D721Med (cell line): ENCODE measurements at regions not wholly inside any gene's neighbourhood (a gene's known extent, or its start where the extent isn't known, plus 50 kb on each side); places are given as distances from the start of the nearest gene placed in this dataset.

Experiments
- DNase-seq: peaks from one replicate; pipeline ENCODE4 v3.0.0; 2011; ENCODE audit warnings: low spot score; ENCODE audit not compliant: insufficient read length
- FAIRE-seq: peaks from 2 replicates; lab custom pipeline; 2011; peaks lifted over from hg19 to GRCh38; lab: Jason Lieb, UNC
- TF ChIP-seq, protein P1 (sequence below): IDR thresholded peaks from 2 replicates; pipeline ENCODE4 v1.5.1; 2012; ENCODE audit warnings: mild to moderate bottlenecking, control low read depth; ENCODE audit not compliant: insufficient read depth; ENCODE audit errors: missing control alignments

- DNase-seq, result no peak
- TF ChIP-seq, protein P1, sequence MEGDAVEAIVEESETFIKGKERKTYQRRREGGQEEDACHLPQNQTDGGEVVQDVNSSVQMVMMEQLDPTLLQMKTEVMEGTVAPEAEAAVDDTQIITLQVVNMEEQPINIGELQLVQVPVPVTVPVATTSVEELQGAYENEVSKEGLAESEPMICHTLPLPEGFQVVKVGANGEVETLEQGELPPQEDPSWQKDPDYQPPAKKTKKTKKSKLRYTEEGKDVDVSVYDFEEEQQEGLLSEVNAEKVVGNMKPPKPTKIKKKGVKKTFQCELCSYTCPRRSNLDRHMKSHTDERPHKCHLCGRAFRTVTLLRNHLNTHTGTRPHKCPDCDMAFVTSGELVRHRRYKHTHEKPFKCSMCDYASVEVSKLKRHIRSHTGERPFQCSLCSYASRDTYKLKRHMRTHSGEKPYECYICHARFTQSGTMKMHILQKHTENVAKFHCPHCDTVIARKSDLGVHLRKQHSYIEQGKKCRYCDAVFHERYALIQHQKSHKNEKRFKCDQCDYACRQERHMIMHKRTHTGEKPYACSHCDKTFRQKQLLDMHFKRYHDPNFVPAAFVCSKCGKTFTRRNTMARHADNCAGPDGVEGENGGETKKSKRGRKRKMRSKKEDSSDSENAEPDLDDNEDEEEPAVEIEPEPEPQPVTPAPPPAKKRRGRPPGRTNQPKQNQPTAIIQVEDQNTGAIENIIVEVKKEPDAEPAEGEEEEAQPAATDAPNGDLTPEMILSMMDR, result no peak
- no peak for FAIRE-seq
These were observed 190.4 kb upstream of the ID2 start for GRCh38 chr2:8491296-8492027.

DNA sequence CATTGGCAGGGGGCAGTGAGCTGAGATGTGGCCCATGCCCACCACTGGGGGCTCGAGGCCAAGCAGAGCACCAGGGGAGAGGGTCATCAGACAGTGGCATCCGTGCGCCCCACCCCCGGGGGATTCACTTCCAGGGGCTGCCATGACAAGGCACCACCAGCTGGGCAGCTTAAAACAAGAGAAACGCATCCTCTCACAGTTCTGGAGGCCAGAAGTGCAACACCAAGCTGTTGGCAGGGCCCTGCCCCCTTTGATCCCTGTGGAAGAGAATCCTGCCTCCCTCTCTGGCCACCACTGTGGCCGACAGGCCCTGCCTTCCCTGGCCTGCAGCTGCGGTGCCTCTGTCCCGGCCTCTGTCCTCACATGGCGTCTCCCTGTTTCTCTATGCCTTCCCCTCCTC is 187.7 kb upstream of the ID2 start:
- no peak for FAIRE-seq
- TF ChIP-seq, protein P1, result no peak
- DNase-seq, result no peak

GRCh38 chr2:8494589-8494988 is 187.3 kb upstream of the ID2 start:
- DNase-seq, result no peak
- FAIRE-seq, result no peak
- TF ChIP-seq, protein P1, result no peak

- TF ChIP-seq, protein P1, result no peak
- DNase-seq (no peak), FAIRE-seq (no peak)
These were observed 186.5 kb upstream of the ID2 start for GRCh38 chr2:8495189-8495989.

GRCh38 chr2:8496079-8496478 is 185.8 kb upstream of the ID2 start:
- DNase-seq (no peak), FAIRE-seq (no peak)
- TF ChIP-seq, protein P1, result no peak

- no peak for FAIRE-seq
- TF ChIP-seq, protein P1, result no peak
- no peak for DNase-seq
These were observed 185.2 kb upstream of the ID2 start for GRCh38 chr2:8496617-8497016.

DNA sequence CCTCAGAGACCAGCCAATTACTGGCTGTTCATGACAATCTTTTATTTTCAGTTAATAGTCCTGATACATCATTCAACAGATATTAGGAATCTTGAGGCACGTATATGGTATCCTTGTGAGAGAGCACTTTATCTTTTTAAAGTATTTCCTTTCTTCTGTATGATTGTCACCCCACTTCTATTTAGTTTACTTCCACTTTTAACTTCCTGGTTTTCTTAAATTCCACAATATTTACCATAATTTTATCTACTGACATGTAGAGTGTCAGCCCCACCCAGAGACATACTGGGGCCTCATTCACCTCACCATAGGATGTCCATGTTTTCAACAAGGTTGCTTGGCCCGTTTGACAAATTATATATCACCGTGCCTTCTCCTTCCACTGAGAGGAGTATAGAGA is 182.9 kb upstream of the ID2 start:
- FAIRE-seq, result no peak
- TF ChIP-seq, protein P1, result no peak
- DNase-seq, result no peak
